ENCODE measurements at regions not wholly inside any gene's neighbourhood (a gene's known extent, or its start where the extent isn't known, plus 50 kb on each side); places are given as distances from the start of the nearest gene placed in this dataset.

DNA sequence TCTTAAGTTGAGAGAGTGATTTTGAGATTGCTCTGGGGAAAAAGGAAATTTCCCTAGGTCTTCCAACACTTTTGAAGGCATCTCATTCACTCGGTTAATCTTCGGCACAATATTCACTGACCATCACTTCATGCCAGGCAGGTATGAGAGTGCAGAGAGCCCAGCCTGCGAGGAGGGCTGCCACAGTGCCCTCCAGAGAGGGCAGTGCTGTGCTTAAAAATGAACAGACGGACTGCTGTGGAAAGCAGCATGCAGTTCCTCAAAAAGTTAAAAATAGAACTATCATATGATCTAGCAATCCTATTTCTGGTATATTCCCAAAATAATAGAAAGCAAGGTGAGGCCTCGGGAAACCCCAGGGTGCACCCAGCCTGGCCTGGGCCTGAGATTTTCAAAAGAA is 374.9 kb upstream of the RAB6C start:
- no peak for TF ChIP-seq CTCF (IDR thresholded peaks at IDR 0.05; ENCODE audit: low read depth, low read length, missing input control)
- no peak for TF ChIP-seq FOXA1 (IDR thresholded peaks at IDR 0.05)
- TF ChIP-seq SP1 (IDR thresholded peaks at IDR 0.05) = no peak
- TF ChIP-seq, protein P1, sequence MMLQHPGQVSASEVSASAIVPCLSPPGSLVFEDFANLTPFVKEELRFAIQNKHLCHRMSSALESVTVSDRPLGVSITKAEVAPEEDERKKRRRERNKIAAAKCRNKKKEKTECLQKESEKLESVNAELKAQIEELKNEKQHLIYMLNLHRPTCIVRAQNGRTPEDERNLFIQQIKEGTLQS (IDR thresholded peaks at IDR 0.05) = no peak
- no peak for TF ChIP-seq YY1 (IDR thresholded peaks at IDR 0.05)
- no peak for TF ChIP-seq RAD21 (IDR thresholded peaks at IDR 0.05)

Data from liver (tissue), 3 donors.